HG02885 (cell line): ENCODE measurements at regions not wholly inside any gene's neighbourhood (a gene's known extent, or its start where the extent isn't known, plus 50 kb on each side); places are given as distances from the start of the nearest gene placed in this dataset.
A peak's percentile ranks its signal among the peaks of the same experiment; 100 is the strongest.
"Not testable (repeated sequence)": the region's sequence is repeated elsewhere in the genome, so short reads cannot be mapped to it uniquely, and the experiment has no call there.

ENCODE experiments used
- ATAC-seq: cut with Tn5 transposase; IDR thresholded peaks from one replicate; pipeline ENCODE4 v1.9.1; 2021; ENCODE audit warnings: mild to moderate bottlenecking; ENCODE audit not compliant: unreplicated experiment, poor library complexity

DNA sequence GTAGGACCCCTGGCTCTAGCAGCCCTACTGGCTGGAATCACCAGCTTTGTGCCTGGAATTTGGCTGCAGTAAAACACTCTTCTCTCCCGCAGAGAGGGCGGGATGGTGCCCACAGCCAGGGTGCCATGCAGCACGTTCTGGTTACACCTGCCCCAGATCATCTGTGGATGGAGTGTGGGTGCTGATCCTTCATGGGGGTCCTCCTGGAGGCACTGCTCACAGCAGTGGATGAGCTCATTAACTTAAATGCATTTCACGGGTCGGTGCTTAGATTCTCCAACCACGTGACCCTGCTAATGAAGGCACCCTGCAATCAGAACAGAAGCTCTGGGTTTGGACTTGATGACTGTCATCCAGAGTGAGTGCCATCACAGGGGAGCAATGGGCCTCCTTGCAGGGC, 138.6 kb upstream of the AFDN start:
- ATAC-seq, result no peak

DNA sequence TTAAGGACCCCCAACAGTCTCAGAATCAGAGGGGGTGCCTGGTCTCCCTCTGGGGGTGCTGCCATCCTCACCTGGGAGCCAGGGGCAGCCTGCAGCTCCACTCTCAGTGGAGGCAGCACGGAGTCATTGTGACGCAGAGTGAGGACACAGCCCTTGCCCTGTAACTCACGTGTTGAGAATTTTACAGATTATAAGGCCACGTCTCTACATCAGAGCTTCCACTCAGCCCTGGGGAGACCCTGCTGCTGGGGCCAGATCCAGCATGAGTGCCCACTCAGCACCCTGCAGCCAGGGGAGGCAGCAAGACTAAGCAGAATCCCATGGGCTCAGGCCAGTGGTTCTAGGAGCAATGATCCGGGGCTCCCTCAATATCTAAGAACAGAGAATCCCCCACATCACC, 137.4 kb upstream of the AFDN start:
- no peak for ATAC-seq

DNA sequence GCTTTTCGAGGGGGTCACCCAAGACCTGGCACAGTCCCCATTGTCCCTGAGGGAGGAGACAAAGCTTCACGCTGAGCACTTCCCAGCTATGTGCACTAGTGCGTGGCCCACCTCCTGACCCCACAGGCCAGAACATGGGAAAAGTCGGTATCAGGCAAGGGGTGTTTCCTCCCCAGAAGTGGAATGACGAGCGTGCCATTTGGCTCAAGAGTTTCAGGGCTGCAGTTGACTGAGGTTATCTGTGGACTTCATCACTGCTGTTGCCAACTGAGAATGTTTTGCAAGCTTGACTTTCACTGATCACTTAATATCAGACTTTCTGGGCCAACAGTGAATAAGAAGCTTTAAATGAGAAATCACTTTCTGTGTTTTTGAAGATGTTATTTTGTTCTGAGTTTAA, 137.0 kb upstream of the AFDN start:
- ATAC-seq, result no peak

DNA sequence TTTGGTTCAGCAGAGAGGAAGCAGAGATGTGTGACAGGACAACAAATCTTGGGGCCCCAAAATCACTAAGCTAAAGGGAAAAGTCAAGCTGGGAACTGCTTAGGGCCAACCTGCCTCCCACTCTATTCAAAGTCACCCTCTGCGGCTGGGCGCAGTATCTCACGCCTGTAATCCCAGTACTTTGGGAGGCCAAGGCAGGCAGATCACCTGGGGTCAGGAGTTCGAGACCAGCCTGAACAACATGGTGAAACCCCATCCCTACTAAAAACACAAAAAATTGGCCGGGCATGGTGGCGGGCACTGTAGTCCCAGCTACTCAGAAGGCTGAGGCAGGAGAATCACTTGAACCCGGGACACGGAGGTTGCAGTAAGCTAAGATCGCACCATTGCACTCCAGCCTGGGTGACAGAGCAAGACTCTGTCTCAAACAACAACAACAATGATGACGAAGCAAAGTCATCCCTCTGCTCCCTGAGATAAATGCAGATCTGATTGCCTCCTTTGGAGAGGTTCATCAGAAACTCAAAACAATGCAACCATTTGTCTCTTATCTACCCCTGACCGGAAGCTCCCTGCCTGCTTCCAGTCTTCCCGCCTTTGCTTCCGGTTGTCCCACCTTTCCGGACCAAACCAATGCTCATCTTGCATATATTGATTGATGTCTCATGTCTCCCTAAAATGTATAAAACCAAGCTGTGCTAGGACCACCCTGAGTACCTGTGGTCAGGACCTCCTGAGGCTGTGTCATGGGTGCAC, 136.4 kb upstream of the AFDN start:
- ATAC-seq, result not testable (repeated sequence)

DNA sequence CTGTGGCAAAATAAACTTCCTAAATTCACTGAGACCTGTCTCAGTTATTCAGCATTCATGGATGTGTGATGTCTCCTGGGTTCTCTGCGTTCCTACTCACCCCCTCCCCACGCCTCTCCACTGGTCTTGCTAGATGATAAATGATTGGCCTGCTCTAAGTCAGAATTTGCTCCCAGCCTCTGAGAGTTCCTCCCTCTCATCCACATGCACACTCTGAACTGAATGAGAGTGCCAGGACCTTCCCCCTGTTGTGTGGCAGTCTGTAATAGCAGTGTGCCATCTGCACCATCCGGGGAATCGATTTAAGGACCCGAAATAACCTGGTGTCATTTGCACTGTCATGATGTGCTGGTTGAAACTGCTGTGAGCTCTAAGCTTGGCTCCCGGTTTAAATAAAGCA, 135.8 kb upstream of the AFDN start:
- ATAC-seq, result no peak

DNA sequence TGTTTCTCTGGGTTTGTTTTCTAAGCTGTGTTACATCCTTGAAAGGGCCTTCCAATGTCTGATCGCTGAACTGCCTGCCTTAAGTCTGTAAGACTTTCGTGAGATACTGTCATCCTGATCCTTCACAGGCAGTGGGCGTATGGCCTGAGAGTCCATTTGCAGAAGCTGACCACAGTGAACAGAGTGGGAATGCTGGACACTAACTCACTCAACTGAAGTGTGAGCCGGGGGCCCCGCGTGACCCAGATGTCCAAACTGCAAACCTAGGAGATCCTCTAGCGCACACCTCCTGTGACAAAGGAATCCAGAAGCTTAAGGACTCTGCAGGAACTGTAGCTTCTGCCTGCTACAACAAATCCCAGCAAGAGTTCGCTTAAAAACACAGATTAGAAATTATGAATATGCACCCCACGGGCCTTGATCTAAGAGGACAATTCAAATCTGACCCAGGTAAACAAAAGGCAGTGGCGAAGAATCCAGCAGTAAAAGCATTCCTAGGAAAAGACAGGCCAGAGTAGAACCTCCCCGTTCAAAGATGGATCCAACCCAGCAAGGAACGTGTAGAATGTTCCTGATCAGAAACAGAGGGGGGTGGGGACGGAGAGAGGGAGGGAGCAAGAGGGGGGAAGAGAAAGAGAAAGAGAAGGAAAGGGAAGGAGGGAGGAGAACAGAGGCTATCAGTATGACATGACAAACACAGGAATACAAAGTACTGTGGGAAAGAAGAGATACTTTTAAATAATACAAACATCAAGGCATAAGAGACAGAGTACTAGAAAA, 135.0 kb upstream of the AFDN start:
- ATAC-seq, result no peak

DNA sequence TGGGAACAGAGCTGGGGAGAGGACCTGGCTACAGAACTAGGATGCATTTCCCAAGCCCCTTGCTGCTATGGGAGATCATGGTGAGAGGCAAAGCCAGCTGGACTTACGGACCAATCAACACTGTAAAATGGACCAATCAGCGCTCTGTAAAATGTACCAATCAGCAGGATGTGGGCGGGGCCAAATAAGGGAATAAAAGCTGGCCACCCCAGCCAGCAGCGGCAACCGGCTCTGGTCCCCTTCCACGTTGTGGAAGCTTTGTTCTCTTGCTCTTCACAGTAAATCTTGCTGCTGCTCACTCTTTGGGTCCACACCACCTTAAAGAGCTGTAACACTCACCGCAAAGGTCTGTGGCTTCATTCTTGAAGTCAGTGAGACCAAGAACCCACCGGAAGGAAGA, 133.2 kb upstream of the AFDN start:
- ATAC-seq, result not testable (repeated sequence)

DNA sequence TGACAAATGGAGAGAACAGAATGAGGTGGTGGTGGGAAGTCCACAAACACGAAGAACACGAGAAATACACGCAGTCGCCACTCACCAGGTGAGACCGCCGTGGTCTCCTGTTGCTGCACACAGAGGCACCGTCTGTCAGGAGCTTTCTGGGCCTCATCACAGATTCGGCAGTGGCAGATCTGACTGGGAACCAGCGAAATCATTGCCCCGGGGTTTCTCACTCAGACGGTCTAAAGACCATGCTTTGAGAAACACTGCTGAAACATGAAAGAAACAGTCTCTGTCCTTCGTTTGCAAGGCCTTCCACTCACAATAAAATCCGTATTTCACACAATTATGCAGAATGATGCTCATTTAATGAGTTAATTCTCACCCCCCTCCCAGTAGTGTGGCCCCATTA, 130.9 kb upstream of the AFDN start:
- no peak for ATAC-seq

DNA sequence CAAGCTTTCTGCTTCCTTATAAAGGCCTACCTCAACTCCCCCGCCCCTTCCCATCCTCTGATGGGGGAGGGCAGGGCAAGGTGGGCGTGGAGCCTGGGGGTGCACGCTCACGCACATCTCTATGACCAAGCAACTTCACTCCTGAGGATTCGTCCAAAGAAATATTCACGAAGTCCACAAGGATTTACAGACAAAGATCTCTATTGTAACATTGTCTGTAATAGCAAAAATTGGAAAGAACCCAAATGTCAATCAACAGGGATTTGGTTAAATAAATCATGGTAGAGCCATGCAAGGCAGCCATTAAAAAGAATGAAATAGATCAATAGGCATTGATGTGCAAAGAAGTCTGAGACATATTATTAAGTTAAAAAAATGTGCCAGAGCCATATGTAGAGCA, 130.4 kb upstream of the AFDN start:
- ATAC-seq, result no peak

DNA sequence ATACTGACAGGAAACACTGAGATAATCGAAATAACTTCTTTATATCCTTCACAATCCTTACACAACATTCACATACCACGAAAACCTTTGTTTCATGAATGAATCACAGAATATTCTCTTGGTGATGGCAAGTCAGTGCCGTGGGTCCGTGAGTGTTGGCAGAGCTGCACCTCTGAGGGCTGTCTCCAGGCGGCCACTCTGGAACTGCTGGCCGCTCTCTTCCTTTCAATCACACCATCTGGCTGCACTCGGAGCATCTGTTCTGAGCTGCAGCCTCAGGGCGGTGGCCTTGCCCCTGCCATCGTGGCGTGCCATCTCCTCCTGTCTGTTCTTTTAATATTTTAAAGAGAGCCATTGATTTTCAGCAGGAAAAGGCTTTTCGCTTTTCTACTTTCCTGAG, 129.4 kb upstream of the AFDN start:
- ATAC-seq, result no peak

DNA sequence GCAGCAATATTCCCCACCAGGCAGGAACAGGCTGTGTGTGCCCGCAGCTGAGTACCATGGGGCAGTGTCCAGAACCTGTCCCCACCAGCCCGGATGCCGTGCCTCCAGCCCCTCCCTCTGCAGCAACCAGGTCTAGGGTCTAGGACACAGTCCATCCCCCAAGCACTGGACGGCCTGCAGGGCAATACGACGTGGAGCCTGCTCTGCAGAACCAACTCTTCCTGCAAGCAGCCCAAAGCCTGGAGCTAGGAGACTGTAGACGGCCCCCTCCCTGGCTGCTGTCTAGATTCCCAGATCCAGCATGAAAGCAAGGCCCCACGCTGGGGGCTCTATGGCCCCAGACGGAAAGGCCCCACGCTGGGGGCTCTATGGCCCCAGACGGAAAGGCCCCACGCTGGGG, 128.2 kb upstream of the AFDN start:
- no peak for ATAC-seq

DNA sequence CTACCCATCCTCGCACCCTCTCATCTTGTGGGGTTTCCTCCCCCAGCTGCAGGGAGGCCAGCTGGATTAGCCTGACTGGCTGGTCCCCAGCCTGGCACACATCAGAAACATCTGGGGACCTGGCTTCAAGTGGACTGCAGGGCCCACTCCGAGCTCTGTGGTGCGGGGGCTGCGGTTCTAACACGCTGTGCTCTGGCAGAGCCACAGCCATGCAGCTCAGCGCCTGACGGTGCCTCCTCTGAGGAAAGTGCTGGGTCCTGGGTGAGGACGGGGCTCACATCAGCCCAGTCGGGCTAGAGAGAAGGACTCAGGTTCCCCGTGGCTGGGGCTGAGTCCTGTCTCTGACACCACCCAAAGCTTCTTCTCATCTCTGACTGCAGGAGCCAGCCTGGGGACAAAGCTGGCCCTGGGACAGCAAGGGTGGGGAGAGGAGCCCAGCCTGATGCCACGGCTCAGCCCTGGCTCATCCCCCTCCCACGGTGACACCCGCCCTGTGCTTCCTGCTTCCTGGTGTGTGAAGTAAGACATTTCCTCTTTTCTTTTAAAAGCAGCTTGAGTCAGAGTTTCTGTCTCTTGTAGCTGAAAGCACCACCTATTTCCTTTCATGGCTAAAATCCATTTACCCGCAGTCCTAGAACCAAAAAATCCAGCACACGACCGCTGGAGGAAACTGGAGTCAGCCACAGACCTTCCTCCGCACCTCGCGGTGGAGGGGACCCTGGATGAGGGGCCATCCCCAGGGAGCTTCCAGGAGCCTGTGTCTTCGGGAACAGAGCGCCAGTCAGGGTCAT, 127.4 kb upstream of the AFDN start:
- ATAC-seq, result peak; percentile 96

DNA sequence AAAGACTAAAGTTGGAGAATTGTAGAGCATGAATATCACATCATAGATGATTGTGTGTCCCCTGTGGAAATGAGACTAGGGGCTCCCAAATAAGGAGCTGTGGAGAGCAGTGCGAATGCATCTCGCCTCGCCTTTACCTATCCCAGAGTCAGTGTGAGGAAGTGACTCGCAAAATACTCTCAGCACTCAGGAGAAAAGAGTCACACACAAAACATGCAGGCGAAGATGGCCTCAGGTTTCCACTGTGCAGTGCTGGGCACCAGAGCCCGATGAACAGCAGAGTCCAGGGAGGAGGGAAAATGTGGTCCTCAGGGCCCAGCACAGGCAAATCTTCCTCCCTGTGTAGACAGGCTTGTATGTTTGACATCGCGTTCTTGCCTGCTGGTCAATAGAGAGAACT, 126.5 kb upstream of the AFDN start:
- ATAC-seq, result no peak

DNA sequence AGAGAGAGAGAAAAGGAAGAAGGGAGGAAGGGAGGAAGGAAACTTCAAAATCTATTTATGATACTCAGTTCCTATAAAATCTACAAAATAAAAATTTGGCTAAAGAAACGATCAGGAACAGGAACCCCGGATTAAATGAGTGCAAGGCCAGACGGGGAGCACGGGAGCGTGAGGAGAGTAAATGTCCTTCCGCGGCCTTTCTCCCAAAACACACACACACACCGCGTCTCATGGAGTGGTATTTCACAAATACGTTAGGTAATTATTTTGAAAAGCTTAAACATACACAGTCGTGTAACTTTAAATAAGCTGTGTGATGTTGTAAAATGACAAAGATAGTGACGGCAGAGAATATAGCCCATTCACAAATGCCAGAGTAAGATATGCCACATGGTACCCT, 125.7 kb upstream of the AFDN start:
- ATAC-seq, result no peak

DNA sequence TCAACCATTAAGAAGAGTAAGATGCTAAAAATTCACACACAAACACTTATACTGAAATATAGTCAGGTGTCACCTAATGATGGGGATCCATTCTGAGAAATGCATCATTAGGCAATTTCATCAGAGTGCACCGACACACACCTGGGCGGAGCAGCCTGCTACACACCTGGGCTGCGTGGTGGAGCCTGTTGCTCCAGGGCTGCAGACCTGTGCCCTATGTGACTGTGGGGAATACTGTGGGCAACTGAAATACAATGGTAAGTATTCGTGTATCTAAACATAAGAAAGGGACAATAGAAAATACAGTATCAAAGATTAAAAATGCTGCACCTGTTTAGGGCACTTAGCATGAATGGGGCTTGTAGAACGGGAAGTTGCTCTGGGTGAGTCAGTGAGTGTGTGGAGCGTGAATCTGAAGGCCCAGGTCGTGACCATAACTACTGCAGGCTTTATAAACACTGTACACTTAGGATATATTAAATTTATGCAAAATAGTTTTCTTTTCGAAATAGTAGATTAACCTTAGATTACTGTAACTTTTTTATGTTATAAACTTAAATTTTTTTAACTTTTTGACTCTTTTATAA, 124.4 kb upstream of the AFDN start:
- ATAC-seq, result no peak

DNA sequence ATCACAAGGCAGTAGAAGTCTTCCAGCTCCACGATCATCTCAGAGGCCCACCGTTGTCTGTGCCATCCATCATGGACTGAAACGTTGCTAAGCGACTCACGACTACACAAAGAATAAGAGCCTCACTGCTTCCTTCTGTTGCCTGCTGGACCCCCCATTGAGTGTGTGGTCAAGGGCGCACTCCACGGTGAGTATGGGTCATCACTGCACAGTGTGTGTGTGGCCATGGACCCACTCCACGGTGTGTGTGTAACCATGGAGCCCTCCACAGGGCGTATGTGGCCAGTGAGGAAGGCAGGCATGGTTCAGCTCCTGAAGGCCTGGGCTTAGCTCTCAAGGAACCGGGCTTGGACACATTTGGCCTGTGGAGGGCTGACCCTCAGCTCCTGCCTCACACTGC, 123.4 kb upstream of the AFDN start:
- no peak for ATAC-seq

DNA sequence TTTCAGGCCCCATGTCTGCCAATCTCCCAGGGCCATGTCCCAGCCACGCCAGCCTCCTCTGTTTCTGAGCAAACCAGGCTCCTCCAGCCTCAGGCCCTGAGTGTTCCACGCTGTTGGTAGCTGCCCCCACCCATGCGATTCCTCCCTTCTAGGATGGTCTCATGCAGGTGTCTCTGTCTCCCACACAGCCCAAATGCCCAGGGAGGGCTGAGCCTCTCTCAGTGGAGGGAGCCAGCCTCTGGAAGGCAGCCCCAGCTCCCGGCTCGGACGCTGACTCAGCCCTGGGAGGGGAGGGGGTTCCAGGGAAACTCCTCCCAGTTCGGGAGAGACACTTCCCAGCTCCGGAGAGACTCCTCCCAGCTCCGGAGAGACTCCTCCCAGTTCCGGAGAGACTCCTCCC, 122.9 kb upstream of the AFDN start:
- ATAC-seq, result no peak

DNA sequence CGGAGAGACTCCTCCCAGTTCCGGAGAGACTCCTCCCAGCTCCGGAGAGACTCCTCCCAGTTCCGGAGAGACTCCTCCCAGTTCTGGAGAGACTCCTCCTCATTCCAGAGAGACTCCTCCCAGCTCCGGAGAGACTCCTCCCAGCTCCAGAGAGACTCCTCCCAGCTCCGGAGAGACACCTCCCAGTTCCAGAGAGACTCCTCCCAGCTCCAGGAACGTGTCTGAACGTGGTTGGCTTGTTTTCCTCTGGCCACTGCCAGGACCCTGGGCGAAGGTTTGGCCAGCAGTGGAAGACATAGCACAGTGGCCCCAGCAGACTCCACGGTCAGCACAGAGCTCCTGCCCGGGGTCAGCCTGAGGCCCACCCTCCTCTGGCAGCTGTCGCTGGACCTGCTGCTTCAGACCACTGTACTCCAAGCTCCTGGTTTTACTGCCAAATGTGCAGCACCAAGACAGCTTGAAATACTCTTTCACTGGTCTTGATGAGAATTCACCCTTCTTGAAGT, 122.3 kb upstream of the AFDN start:
- ATAC-seq, result no peak

DNA sequence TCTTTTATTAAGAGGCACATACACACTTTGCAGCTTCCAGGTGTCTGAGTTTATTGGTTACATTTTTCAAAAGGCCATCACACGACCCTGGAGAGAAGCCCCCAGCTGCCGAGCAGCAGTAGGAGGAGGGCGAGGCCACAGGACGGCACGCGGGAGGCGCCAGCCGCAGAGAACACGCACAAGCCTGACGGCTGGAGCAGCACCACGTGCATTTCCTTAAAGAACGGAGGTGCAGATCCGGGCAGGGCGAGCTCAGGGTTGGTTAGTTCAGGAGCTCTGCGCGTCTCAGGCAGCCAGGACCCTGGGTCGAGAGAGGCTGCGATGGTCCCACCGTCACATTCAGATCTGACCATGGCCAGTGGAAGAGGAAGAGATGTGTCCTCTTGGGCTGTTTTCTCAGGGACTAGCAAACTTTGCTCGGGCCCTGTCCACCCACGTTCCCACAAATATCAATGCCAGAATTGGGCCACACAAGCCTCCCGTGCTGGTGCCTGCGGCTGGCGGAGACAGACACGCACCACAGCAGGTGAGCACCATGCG, 121.4 kb upstream of the AFDN start:
- no peak for ATAC-seq

DNA sequence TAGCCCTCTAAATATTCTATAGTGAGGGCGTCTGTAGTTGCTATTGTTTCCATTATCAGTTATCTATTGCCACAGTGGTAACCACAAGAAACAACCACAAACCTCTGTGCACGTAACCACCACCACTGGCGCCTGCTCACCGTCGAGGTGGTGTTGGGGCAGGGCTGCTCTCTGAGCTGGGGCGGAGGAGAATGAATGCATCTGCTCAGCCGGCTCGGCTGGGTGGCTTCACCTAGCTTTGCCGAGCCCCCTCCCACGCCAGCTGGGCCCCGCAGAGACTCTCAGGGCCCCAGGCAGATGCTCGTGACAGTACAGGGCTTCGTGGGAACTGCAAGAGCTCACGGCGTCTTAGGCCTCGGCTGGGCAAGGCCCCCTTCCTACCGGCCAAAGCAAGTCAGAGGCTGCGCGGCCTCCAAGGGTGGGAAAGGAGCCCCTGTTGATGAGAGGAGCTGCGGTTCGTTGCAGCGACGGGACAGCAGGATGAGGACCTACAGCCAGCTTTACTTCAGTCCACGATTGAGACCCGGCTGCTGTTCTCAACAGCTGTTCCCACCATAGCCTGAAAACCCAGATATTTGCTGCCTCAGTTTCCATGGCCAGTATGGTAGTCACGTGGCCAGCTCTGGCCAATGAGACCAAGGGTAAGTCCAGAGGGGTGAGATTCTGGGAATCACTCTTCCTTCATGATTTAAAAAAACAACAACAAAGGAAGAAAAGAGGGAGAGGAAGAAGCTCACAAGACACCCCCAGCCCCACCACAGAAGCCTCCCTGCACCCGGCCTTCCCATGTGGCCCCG, 120.2 kb upstream of the AFDN start:
- peak; percentile 97 for ATAC-seq
